ENCODE measurements at regions not wholly inside any gene's neighbourhood (a gene's known extent, or its start where the extent isn't known, plus 50 kb on each side); places are given as distances from the start of the nearest gene placed in this dataset.

DNA sequence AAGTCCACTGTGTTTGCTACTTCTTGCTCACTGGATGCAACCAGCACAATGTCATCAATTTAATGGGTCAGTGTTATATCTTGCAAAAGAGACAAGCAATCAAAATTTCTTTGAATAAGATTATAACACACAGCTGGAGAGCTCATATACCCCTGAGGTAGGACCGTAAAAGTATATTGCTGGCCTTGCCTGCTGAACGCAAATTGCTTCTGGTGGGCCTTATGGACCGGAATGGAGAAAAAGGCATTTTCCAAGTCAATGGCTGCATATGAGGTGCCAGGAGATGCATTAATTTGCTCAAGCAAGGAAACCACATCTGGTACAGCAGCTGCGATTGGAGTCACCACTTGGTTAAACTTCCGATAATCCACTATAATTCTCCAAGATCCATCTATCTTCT is 119.1 kb downstream of the ZNF280B start:
- DNase-seq (ENCODE audit: low read depth, low spot score): no peak
- no peak overlapping the region for H3K27ac ChIP-seq

- no peak overlapping the region for H3K27ac ChIP-seq
- no peak for DNase-seq (ENCODE audit: low read depth, low spot score)
Observed at GRCh38 chr22:22390989-22391388, 117.6 kb downstream of the ZNF280B start.

- no peak for DNase-seq (ENCODE audit: low read depth, low spot score)
- H3K27ac ChIP-seq: no peak overlapping the region
Observed at GRCh38 chr22:22391543-22391942, 117.0 kb downstream of the ZNF280B start.

DNA sequence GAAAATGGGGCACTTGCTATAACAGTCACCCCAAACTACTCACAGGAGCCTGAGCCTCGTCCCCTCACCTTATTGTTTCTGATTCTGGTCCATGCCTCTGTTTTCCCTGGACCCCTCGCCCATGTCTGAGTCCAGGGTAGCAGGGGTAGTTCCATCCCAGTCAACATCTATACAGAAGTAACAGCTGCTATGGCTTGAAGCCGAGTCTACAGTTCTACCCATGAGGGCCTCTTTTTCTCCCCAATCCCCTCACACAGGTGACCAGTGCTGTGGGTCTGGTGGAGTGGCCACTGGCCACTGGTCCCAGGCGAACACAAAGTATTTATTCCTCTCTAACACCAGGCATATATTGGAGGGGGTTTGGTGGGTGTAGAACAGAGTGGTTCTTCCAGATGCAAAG is 116.4 kb downstream of the ZNF280B start:
- no peak overlapping the region for H3K27ac ChIP-seq
- no peak for DNase-seq (ENCODE audit: low read depth, low spot score)

GRCh38 chr22:22394591-22394990 is 114.0 kb downstream of the ZNF280B start:
- H3K27ac ChIP-seq: no peak overlapping the region
- DNase-seq (ENCODE audit: low read depth, low spot score): no peak

GRCh38 chr22:22395245-22395644 is 113.3 kb downstream of the ZNF280B start:
- no peak for DNase-seq (ENCODE audit: low read depth, low spot score)
- H3K27ac ChIP-seq: no peak overlapping the region

GRCh38 chr22:22396741-22397291 is 111.7 kb downstream of the ZNF280B start:
- DNase-seq (ENCODE audit: low read depth, low spot score): no peak
- no peak overlapping the region for H3K27ac ChIP-seq

DNA sequence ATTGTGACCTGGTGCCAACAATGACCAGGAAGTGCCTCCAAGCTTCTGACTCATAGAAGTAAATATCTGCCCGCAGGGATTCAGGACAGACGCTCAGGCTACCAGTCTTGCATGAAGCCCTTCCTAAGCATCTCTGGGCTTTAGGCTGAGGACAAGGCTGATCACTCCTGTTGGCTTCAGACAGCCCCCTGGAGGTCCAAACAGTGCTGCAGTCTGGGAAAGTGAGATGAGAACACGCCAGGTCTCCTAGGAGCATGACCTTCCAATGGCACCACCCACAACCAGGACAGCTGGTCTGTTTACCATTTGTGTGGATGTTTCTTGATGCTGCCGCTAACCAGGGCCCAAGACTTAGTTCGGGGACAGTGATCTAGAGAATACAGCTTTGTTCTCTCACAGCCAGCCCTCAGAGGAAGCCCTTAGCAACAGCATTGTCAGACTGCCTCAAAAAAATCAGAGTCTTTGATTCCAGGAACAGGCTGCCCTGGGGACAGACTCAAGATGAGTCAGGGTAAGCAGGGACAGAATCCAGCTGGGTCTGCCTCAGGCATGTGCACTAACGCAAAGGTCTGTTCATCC is 111.2 kb downstream of the ZNF280B start:
- no peak overlapping the region for H3K27ac ChIP-seq
- DNase-seq (ENCODE audit: low read depth, low spot score): no peak

DNA sequence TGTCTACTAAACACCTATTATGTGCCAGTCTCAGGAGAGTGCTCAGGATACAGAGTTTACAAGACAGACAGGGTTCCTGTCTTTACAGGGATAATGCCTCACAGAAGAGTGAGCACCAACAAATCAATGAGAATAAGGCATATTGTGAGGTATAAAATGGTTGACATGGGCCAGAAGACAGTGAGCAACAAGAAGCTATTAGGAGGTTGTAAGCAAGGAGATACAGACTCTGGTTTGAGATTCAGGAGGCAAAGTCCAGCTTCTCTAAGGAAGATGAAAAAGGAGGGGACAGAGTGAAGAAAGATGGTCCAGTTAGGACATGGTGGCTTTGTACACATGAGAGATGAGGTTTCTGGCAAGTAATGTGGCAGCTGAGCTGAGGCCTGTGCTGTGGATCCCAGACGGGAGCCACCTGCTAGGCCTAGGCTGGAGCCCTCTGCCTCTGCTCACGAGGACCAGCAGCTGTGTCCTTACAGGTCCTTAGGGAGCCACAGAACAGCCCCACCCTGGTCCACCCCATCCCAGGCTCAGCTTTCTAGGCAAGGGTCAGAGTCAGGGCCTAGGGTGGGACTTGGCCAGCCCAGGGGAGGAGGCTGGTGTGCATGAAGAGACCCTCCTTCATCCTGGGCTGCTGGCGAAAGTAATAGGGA is 110.5 kb downstream of the ZNF280B start:
- no peak overlapping the region for H3K27ac ChIP-seq
- DNase-seq (ENCODE audit: low read depth, low spot score): no peak

DNA sequence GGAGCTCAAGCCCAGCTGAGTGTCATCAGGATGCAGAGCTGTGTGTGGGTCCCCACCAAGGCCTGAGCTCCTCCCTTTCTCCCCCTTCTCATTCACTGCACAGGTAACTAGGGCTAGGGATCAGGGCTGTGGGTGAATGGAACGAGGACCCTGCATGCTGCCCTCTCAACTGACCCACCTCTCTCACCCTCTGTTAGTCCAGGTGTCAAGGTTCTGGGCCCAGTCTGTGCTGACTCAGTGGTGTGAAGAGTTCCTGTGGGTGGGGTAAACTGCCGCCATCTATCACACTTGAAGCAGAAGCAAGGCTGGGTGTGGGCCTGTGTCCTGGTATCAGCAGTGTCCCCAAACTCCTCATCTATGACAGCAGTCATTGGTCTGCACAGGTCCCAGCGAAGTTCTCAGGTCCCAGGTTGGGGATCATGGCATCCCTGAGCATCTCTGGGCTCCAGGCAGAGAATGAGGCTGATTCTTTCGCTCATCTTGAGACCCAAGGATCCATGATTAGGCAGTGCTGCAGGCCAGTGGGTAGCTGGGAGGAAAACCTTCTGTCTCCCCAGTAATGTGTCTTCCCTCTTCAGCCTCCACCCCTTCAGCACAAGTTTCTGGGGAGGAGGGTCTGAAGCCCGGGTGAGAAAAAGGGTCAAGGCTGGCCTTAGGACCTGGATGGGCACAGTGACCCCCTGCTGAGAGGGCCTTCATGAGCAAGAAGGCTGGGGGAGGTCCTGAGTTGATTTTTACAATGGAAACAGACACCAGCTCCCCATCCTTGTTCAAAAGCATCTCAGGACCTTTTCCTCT is 109.8 kb downstream of the ZNF280B start:
- no peak for DNase-seq (ENCODE audit: low read depth, low spot score)

GRCh38 chr22:22400099-22400498 is 108.4 kb downstream of the ZNF280B start:
- H3K27ac ChIP-seq: no peak overlapping the region

More for the DNA sequence above, 109.8 kb downstream of the ZNF280B start:
- H3K27ac ChIP-seq: no peak overlapping the region

GRCh38 chr22:22400964-22401363 is 107.6 kb downstream of the ZNF280B start:
- no peak overlapping the region for H3K27ac ChIP-seq
- DNase-seq (ENCODE audit: low read depth, low spot score): no peak

More at GRCh38 chr22:22400099-22400498, 108.4 kb downstream of the ZNF280B start:
- DNase-seq (ENCODE audit: low read depth, low spot score): no peak

- no peak overlapping the region for H3K27ac ChIP-seq
- DNase-seq (ENCODE audit: low read depth, low spot score): no peak
Observed at GRCh38 chr22:22401381-22401780, 107.2 kb downstream of the ZNF280B start.

- DNase-seq (ENCODE audit: low read depth, low spot score): no peak
- no peak overlapping the region for H3K27ac ChIP-seq
Observed at GRCh38 chr22:22403306-22403705, 105.2 kb downstream of the ZNF280B start.

DNA sequence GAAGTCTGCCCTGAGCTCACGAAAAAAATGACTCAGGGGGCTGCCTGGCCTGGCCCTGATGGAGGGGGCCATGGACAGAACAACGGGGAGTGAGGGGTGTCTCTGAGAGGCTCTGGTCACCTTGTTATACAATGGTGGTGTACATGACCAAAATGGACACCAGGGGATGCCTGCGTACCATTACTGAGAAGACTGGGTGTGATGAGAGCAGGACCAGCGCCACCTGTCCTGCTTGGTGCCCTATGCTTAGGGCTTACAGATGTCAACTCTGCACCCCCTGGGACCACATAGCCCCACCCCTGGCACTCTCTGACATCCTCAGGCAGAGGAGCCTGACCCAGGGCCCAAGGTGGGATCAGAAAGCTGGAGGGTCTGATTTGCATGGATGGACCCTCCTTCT is 104.8 kb downstream of the ZNF280B start:
- no peak for DNase-seq (ENCODE audit: low read depth, low spot score)
- H3K27ac ChIP-seq: no peak overlapping the region

- no peak overlapping the region for H3K27ac ChIP-seq
- DNase-seq (ENCODE audit: low read depth, low spot score): no peak
Observed at GRCh38 chr22:22404598-22405284, 103.8 kb downstream of the ZNF280B start.

- DNase-seq (ENCODE audit: low read depth, low spot score): no peak
- no peak overlapping the region for H3K27ac ChIP-seq
Observed at GRCh38 chr22:22406445-22407027, 102.0 kb downstream of the ZNF280B start.

- no peak for DNase-seq (ENCODE audit: low read depth, low spot score)
- H3K27ac ChIP-seq: no peak overlapping the region
Observed at GRCh38 chr22:22407061-22407460, 101.5 kb downstream of the ZNF280B start.

DNA sequence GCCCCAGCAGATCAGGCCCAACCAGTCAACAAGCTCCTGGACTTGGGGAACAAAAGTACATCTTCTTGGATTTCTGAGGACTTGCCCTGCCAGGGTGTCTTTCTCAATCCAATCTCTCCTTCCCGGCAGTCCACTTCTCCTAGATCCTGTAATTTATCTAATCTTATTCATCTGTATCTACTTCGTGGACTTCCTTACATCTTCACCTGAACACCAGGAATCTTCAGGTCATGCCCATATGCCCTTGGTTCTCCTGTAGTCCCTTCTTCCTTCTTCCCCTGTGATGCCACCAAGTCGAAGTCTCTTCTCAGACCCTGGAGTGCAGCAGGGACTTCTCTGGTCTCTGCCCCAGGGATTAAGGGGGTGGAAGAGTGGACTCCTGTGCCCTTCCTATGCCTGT is 100.3 kb downstream of the ZNF280B start:
- no peak overlapping the region for H3K27ac ChIP-seq
- DNase-seq (ENCODE audit: low read depth, low spot score): no peak

All from epithelial cell of prostate (primary cell).